ENCODE measurements at regions not wholly inside any gene's neighbourhood (a gene's known extent, or its start where the extent isn't known, plus 50 kb on each side); places are given as distances from the start of the nearest gene placed in this dataset.

GRCh38 chr6:147784371-147784770, 275.9 kb downstream of the SAMD5 start:
- in situ Hi-C loops (cut with HindIII; ENCODE audit: low pct_unique_long_range_greater_than_20kb, low sequenced_read_pairs): no loop called here
- TF ChIP-seq JUND (IDR thresholded peaks at IDR 0.05; ENCODE audit: low read depth): no peak
- no peak for DNase-seq (ENCODE audit: low read depth in 1 of 2, low spot score in 1 of 2)

- DNase-seq (ENCODE audit: low read depth in 1 of 2, low spot score in 1 of 2): peak; percentile 4 to 52
- TF ChIP-seq JUND (IDR thresholded peaks at IDR 0.05; ENCODE audit: low read depth): no peak
- in situ Hi-C loops (cut with HindIII; ENCODE audit: low pct_unique_long_range_greater_than_20kb, low sequenced_read_pairs): no loop called here
These were observed 278.9 kb downstream of the SAMD5 start for GRCh38 chr6:147787417-147787816.

- no peak for TF ChIP-seq JUND (IDR thresholded peaks at IDR 0.05; ENCODE audit: low read depth)
- DNase-seq (ENCODE audit: low read depth in 1 of 2, low spot score in 1 of 2): no peak
- in situ Hi-C loops (cut with HindIII; ENCODE audit: low pct_unique_long_range_greater_than_20kb, low sequenced_read_pairs): no loop called here
These were observed 281.0 kb downstream of the SAMD5 start for GRCh38 chr6:147789430-147789947.

- no peak for DNase-seq (ENCODE audit: low read depth in 1 of 2, low spot score in 1 of 2)
- no peak for TF ChIP-seq JUND (IDR thresholded peaks at IDR 0.05; ENCODE audit: low read depth)
- in situ Hi-C loops (cut with HindIII; ENCODE audit: low pct_unique_long_range_greater_than_20kb, low sequenced_read_pairs): no loop called here
These were observed 285.6 kb downstream of the SAMD5 start for GRCh38 chr6:147793871-147794643.

GRCh38 chr6:147802459-147802858, 294.0 kb downstream of the SAMD5 start:
- in situ Hi-C loops (cut with HindIII; ENCODE audit: low pct_unique_long_range_greater_than_20kb, low sequenced_read_pairs): no loop called here
- no peak for DNase-seq (ENCODE audit: low read depth in 1 of 2, low spot score in 1 of 2)
- no peak for TF ChIP-seq JUND (IDR thresholded peaks at IDR 0.05; ENCODE audit: low read depth)

GRCh38 chr6:147805155-147805554, 296.7 kb downstream of the SAMD5 start:
- DNase-seq (ENCODE audit: low read depth in 1 of 2, low spot score in 1 of 2): no peak
- TF ChIP-seq JUND (IDR thresholded peaks at IDR 0.05; ENCODE audit: low read depth): no peak
- in situ Hi-C loops (cut with HindIII; ENCODE audit: low pct_unique_long_range_greater_than_20kb, low sequenced_read_pairs): no loop called here

- in situ Hi-C loops (cut with HindIII; ENCODE audit: low pct_unique_long_range_greater_than_20kb, low sequenced_read_pairs): no loop called here
- DNase-seq (ENCODE audit: low read depth in 1 of 2, low spot score in 1 of 2): no peak
- TF ChIP-seq JUND (IDR thresholded peaks at IDR 0.05; ENCODE audit: low read depth): no peak
These were observed 298.2 kb downstream of the SAMD5 start for GRCh38 chr6:147806697-147807096.

- DNase-seq (ENCODE audit: low read depth in 1 of 2, low spot score in 1 of 2): no peak
- in situ Hi-C loops (cut with HindIII; ENCODE audit: low pct_unique_long_range_greater_than_20kb, low sequenced_read_pairs): no loop called here
- no peak for TF ChIP-seq JUND (IDR thresholded peaks at IDR 0.05; ENCODE audit: low read depth)
These were observed 300.1 kb downstream of the SAMD5 start for GRCh38 chr6:147808640-147809039.

GRCh38 chr6:147811913-147812629, 303.6 kb downstream of the SAMD5 start:
- in situ Hi-C loops (cut with HindIII; ENCODE audit: low pct_unique_long_range_greater_than_20kb, low sequenced_read_pairs): no loop called here
- TF ChIP-seq JUND (IDR thresholded peaks at IDR 0.05; ENCODE audit: low read depth): no peak
- DNase-seq (ENCODE audit: low read depth in 1 of 2, low spot score in 1 of 2): no peak

GRCh38 chr6:147817042-147817689, 308.7 kb downstream of the SAMD5 start:
- TF ChIP-seq JUND (IDR thresholded peaks at IDR 0.05; ENCODE audit: low read depth): no peak
- DNase-seq (ENCODE audit: low read depth in 1 of 2, low spot score in 1 of 2): no peak
- in situ Hi-C loops (cut with HindIII; ENCODE audit: low pct_unique_long_range_greater_than_20kb, low sequenced_read_pairs): no loop called here

GRCh38 chr6:147820520-147820919, 312.0 kb downstream of the SAMD5 start:
- no peak for TF ChIP-seq JUND (IDR thresholded peaks at IDR 0.05; ENCODE audit: low read depth)
- in situ Hi-C loops (cut with HindIII; ENCODE audit: low pct_unique_long_range_greater_than_20kb, low sequenced_read_pairs): no loop called here
- DNase-seq (ENCODE audit: low read depth in 1 of 2, low spot score in 1 of 2): no peak

- in situ Hi-C loops (cut with HindIII; ENCODE audit: low pct_unique_long_range_greater_than_20kb, low sequenced_read_pairs): no loop called here
- DNase-seq (ENCODE audit: low read depth in 1 of 2, low spot score in 1 of 2): no peak
- no peak for TF ChIP-seq JUND (IDR thresholded peaks at IDR 0.05; ENCODE audit: low read depth)
These were observed 312.9 kb downstream of the SAMD5 start for GRCh38 chr6:147821295-147821897.
